ENCODE measurements at regions not wholly inside any gene's neighbourhood (a gene's known extent, or its start where the extent isn't known, plus 50 kb on each side); places are given as distances from the start of the nearest gene placed in this dataset.

- no peak for DNase-seq
Measured at GRCh38 chr5:155418960-155419579, 405.5 kb downstream of the KIF4B start.

- DNase-seq, result no peak
Measured at GRCh38 chr5:155430192-155430591, 416.6 kb downstream of the KIF4B start.

- no peak for DNase-seq
Measured at GRCh38 chr5:155434267-155434666, 420.7 kb downstream of the KIF4B start.

- no peak for DNase-seq
Measured at GRCh38 chr5:155434681-155435080, 421.1 kb downstream of the KIF4B start.

GRCh38 chr5:155441849-155442248 is 428.3 kb downstream of the KIF4B start:
- no peak for DNase-seq

GRCh38 chr5:155451106-155451505 is 437.6 kb downstream of the KIF4B start:
- DNase-seq, result no peak

GRCh38 chr5:155455791-155456514 is 442.4 kb downstream of the KIF4B start:
- DNase-seq, result no peak

- no peak for DNase-seq
Measured at GRCh38 chr5:155459889-155460500, 446.4 kb downstream of the KIF4B start.

- no peak for DNase-seq
Measured at GRCh38 chr5:155460501-155460931, 447.0 kb downstream of the KIF4B start.

GRCh38 chr5:155461304-155461703 is 447.7 kb downstream of the KIF4B start:
- no peak for DNase-seq

- no peak for DNase-seq
Measured at GRCh38 chr5:155466851-155467250, 453.3 kb downstream of the KIF4B start.

GRCh38 chr5:155471027-155471426 is 457.5 kb downstream of the KIF4B start:
- DNase-seq, result peak; percentile 71

- DNase-seq, result no peak
Measured at GRCh38 chr5:155472780-155473179, 459.2 kb downstream of the KIF4B start.

- DNase-seq, result no peak
Measured at GRCh38 chr5:155475318-155475717, 461.8 kb downstream of the KIF4B start.

- DNase-seq, result no peak
Measured at GRCh38 chr5:155480731-155481131, 467.2 kb downstream of the KIF4B start.

- DNase-seq, result no peak
Measured at GRCh38 chr5:155481182-155481581, 467.6 kb downstream of the KIF4B start.

GRCh38 chr5:155482428-155482827 is 468.9 kb downstream of the KIF4B start:
- DNase-seq, result no peak

GRCh38 chr5:155485386-155485785 is 471.8 kb downstream of the KIF4B start:
- DNase-seq, result no peak

GRCh38 chr5:155489949-155490348 is 476.4 kb downstream of the KIF4B start:
- no peak for DNase-seq

- DNase-seq, result no peak
Measured at GRCh38 chr5:155492191-155492590, 478.6 kb downstream of the KIF4B start.

- no peak for DNase-seq
Measured at GRCh38 chr5:155504606-155505005, 491.1 kb downstream of the KIF4B start.

GRCh38 chr5:155507363-155507762 is 493.8 kb downstream of the KIF4B start:
- no peak for DNase-seq

- no peak for DNase-seq
Measured at GRCh38 chr5:155508673-155509072, 495.1 kb downstream of the KIF4B start.

GRCh38 chr5:155512329-155512728 is 498.8 kb downstream of the KIF4B start:
- DNase-seq, result no peak

All from NCI-H1092 (cell line).